Omental fat pad (tissue), 3 donors: ENCODE measurements at regions not wholly inside any gene's neighbourhood (a gene's known extent, or its start where the extent isn't known, plus 50 kb on each side); places are given as distances from the start of the nearest gene placed in this dataset.
A peak's percentile ranks its signal among the peaks of the same experiment; 100 is the strongest.

Experiments used
- ATAC-seq: fragments of 150-250 bp; one replicate; pipeline ENCODE4 v1.9.1; 2016; ENCODE audit warnings: mild to moderate bottlenecking, moderate library complexity; ENCODE audit not compliant: low FRiP score
- DNase-seq: peaks from one replicate; pipeline ENCODE4 v3.0.0-alpha.2; 2019; ENCODE audit warnings: low spot score
- CTCF ChIP-seq, 3 donors: fragments of 450-650 bp; IDR thresholded peaks; one replicate each; pipeline ENCODE4 v1.5.1; 2016 to 2017; ENCODE audit warnings: antibody characterized with exemption in 3 of 3, mild to moderate bottlenecking in 3 of 3, moderate library complexity in 2 of 3

- TF ChIP-seq CTCF (IDR thresholded peaks at IDR 0.05), result no peak
- ATAC-seq, result peak; percentile 75
- no peak for DNase-seq
Measured at GRCh38 chr4:187006189-187006618, 282.5 kb upstream of the FAT1 start.

GRCh38 chr4:187010052-187010451 is 286.4 kb upstream of the FAT1 start:
- DNase-seq (no peak), ATAC-seq (peak; percentile 81)
- TF ChIP-seq CTCF (IDR thresholded peaks at IDR 0.05), result no peak

- no peak for ATAC-seq
- no peak for DNase-seq
- TF ChIP-seq CTCF (IDR thresholded peaks at IDR 0.05), result no peak
Measured at GRCh38 chr4:187016101-187016500, 292.4 kb upstream of the FAT1 start.

GRCh38 chr4:187017147-187017546 is 293.5 kb upstream of the FAT1 start:
- no peak for DNase-seq
- TF ChIP-seq CTCF (IDR thresholded peaks at IDR 0.05), result no peak
- ATAC-seq, result no peak

- DNase-seq (no peak), ATAC-seq (no peak)
- TF ChIP-seq CTCF (IDR thresholded peaks at IDR 0.05), result no peak
Measured at GRCh38 chr4:187019896-187020295, 296.2 kb upstream of the FAT1 start.

DNA sequence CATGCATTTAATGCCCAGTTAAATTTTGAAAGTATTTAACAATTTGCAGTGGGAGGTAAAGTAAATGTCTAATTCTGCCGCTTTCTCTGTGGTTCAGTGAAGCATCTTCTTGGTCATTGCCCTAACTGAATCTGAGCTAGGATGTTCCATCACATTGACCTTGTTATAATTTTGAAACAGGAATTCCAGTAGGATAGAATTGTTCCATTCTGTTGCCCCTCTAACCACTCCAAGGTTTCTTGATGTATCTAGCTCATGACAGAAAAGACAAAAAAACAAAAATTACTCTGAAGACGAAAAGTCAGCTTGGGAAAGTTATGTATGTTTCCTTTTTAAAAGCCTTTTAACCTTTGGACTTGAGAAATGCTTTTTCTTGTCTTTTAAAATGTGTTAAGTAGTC is 297.0 kb upstream of the FAT1 start:
- TF ChIP-seq CTCF (IDR thresholded peaks at IDR 0.05), result no peak
- no peak for DNase-seq
- no peak for ATAC-seq

- no peak for TF ChIP-seq CTCF (IDR thresholded peaks at IDR 0.05)
- ATAC-seq, result no peak
- no peak for DNase-seq
Measured at GRCh38 chr4:187021436-187022205, 298.0 kb upstream of the FAT1 start.
